ENCODE measurements at regions not wholly inside any gene's neighbourhood (a gene's known extent, or its start where the extent isn't known, plus 50 kb on each side); places are given as distances from the start of the nearest gene placed in this dataset.

GRCh38 chr12:111006621-111007020 is 86.2 kb upstream of the MYL2 start:
- TF ChIP-seq CTCF (tag by site-specific recombination; IDR thresholded peaks at IDR 0.05) (no peak), ZNF341 (tag by site-specific recombination; IDR thresholded peaks at IDR 0.05; ENCODE audit: low read depth) (no peak), ZNF362 (tag by site-specific recombination; IDR thresholded peaks at IDR 0.05) (no peak), ZNF24 (tag by site-specific recombination; IDR thresholded peaks at IDR 0.05) (no peak), ZNF549 (tag by site-specific recombination; IDR thresholded peaks at IDR 0.05) (no peak), OSR2 (tag by site-specific recombination; IDR thresholded peaks at IDR 0.05) (no peak)

Data from HEK293 (cell line).